Stimulated activated naive CD8-positive, alpha-beta T cell treated with anti-CD3 and anti-CD28 coated beads, Interleukin-15, amount 100 ng/mL, for 72 hours (primary cell): ENCODE measurements at regions not wholly inside any gene's neighbourhood (a gene's known extent, or its start where the extent isn't known, plus 50 kb on each side); places are given as distances from the start of the nearest gene placed in this dataset.

ENCODE experiments used
- ATAC-seq: fragments of 150-1000 bp; cut with Tn5 transposase; 2 replicates; pipeline ENCODE4 v1.10.0; 2021; ENCODE audit warnings: mild to moderate bottlenecking, moderate library complexity
- DNase-seq, 2 donors: peaks; one replicate each; pipeline ENCODE4 v3.0.0; 2021 to 2022
- H3K27ac Mint-ChIP-seq, 2 donors: one replicate each; pipeline ENCODE4 v1.8.0; 2022; ENCODE audit warnings: mild to moderate bottlenecking in 2 of 2, mixed read lengths in 2 of 2, moderate library complexity in 2 of 2
- H3K27me3 Mint-ChIP-seq: one replicate; pipeline ENCODE4 v1.8.0; 2022; ENCODE audit warnings: mixed read lengths
- H3K4me1 Mint-ChIP-seq: one replicate; pipeline ENCODE4 v1.8.0; 2022; ENCODE audit warnings: mild to moderate bottlenecking, mixed read lengths
- H3K4me3 Mint-ChIP-seq, 2 donors: one replicate each; pipeline ENCODE4 v1.8.0; 2022; ENCODE audit warnings: mild to moderate bottlenecking in 2 of 2, mixed read lengths in 2 of 2, moderate library complexity in 1 of 2
- H3K9me3 Mint-ChIP-seq, 2 donors: one replicate each; pipeline ENCODE4 v1.8.0; 2022; ENCODE audit warnings: mixed read lengths in 2 of 2

DNA sequence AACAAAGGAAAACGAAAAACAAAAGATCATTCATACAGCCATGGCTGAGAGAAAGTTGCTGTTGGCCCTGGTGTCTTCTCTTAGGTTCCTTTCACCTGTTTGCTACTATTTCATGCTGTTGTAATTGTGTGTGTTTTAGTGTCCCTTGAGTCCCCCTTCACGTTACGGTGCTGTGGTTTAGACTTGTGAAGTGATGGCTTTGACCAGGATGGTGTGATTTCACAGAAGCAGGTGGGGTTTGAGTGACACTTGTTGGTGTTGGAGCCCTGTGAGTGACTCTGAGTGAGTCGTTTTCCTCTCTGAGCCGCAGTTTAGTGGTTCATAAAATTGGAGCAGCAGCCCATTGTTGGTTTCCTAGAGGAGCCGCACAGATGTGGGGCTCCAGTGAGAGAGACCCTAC is 635.4 kb downstream of the VRK1 start:
- DNase-seq (no peak), ATAC-seq (no peak)
- Mint-ChIP-seq H3K4me1 (peaks cover 5% of the 10 kb centered on the region), H3K27ac (no peak overlapping the region), H3K9me3 (peaks cover 0 to 19% of the 10 kb centered on the region in 2 donors), H3K27me3 (no peaks in the 10 kb centered on the region), H3K4me3 (no peak overlapping the region)

DNA sequence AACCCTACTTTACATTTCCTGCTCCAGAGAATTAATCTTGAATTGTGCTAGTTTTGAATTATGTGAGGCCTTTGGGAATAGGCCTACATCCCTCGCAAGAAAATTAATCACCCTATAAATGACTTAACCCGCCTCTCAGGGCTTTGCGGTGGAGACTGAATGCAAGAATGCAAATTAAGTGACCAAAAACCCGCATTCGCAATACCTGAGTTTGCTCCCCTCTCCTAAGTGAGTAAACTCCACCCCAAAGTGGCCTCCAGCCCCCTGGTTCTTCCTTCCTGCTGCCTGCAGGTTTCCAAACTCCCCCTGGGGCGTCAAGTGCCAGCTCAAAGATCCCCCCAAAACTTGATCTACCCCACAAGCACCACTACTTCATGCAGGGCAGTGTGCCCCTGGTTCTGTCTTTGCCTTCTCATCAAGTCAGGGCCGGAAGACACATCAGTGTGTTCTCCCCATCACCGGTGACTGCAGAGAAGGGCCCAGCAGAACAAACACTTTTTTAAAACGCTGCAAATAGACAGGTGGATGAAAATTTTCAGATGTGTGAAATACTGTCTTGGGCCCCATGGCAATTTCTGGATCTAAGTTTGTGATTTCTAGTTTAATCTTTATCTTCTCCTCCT is 644.7 kb downstream of the VRK1 start:
- ATAC-seq (peak; percentile 59), DNase-seq (no peak)
- Mint-ChIP-seq H3K4me1 (peaks cover 45% of the 10 kb centered on the region), H3K27me3 (no peaks in the 10 kb centered on the region), H3K27ac (peak overlapping the region; percentile 89 to 92), H3K9me3 (peaks cover 0 to 14% of the 10 kb centered on the region in 2 donors), H3K4me3 (peak overlapping the region; percentile 4 to 48)

DNA sequence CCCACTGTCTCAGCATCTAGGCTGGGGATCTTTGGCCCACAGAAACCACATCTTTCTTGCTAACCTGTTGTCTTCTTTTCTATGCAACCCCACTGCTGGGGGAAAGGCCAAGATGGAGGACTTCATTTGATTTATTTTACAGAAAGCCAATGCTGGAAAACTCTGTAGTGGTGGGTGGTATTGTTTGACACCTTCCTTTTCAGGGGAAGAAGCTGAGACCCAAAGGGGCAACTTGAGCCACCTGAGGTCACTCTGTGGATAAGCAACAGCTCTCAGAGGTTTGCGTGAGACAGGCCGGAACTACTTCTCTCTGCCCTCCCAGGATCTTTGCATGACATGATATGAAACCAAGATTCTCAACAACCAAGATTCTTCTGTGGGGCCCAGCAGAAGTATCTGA is 645.2 kb downstream of the VRK1 start:
- ATAC-seq (peak; percentile 88), DNase-seq (peak; percentile 23 to 52)

GRCh38 chr14:97443412-97443811 is 646.2 kb downstream of the VRK1 start:
- Mint-ChIP-seq H3K27ac (peak overlapping the region in 1 of 2 donors; percentile 67), H3K4me1 (peaks cover 45% of the 10 kb centered on the region), H3K27me3 (no peaks in the 10 kb centered on the region), H3K4me3 (no peak overlapping the region), H3K9me3 (peaks cover 0 to under 1% of the 10 kb centered on the region in 2 donors)
- ATAC-seq (no peak), DNase-seq (no peak)

More for the DNA sequence above, 645.2 kb downstream of the VRK1 start:
- Mint-ChIP-seq H3K4me1 (peaks cover 45% of the 10 kb centered on the region), H3K27me3 (no peaks in the 10 kb centered on the region), H3K4me3 (peak overlapping the region; percentile 4 to 48), H3K9me3 (peaks cover 0 to 11% of the 10 kb centered on the region in 2 donors), H3K27ac (peak overlapping the region; percentile 89 to 92)

GRCh38 chr14:97444248-97444647 is 647.1 kb downstream of the VRK1 start:
- peaks cover 45% of the 10 kb centered on the region for H3K4me1 Mint-ChIP-seq
- no peaks in the 10 kb centered on the region for H3K27me3 Mint-ChIP-seq
- H3K27ac Mint-ChIP-seq, result no peak overlapping the region

GRCh38 chr14:97445367-97445766 is 648.2 kb downstream of the VRK1 start:
- no peak for DNase-seq
- H3K27me3 Mint-ChIP-seq, result no peaks in the 10 kb centered on the region
- no peak overlapping the region for H3K27ac Mint-ChIP-seq
- H3K4me3 Mint-ChIP-seq, result no peak overlapping the region
- ATAC-seq, result no peak
- no peaks in the 10 kb centered on the region for H3K9me3 Mint-ChIP-seq
- peaks cover 39% of the 10 kb centered on the region for H3K4me1 Mint-ChIP-seq

More at GRCh38 chr14:97444248-97444647, 647.1 kb downstream of the VRK1 start:
- no peak for ATAC-seq
- Mint-ChIP-seq H3K9me3 (no peaks in the 10 kb centered on the region), H3K4me3 (no peak overlapping the region)
- DNase-seq, result no peak

- no peaks in the 10 kb centered on the region for H3K9me3 Mint-ChIP-seq
- H3K27me3 Mint-ChIP-seq, result no peaks in the 10 kb centered on the region
- ATAC-seq, result peak; percentile 47
- H3K27ac Mint-ChIP-seq, result peak overlapping the region in 1 of 2 donors; percentile 85
- H3K4me1 Mint-ChIP-seq, result peaks cover 39% of the 10 kb centered on the region
- DNase-seq, result peak in 1 of 2 donors; percentile 37
- no peak overlapping the region for H3K4me3 Mint-ChIP-seq
Measured at GRCh38 chr14:97446087-97446486, 648.9 kb downstream of the VRK1 start.

GRCh38 chr14:97452314-97452713 is 655.1 kb downstream of the VRK1 start:
- H3K4me3 Mint-ChIP-seq, result no peak overlapping the region
- no peak for ATAC-seq
- no peak for DNase-seq
- no peaks in the 10 kb centered on the region for H3K27me3 Mint-ChIP-seq
- peaks cover 25% of the 10 kb centered on the region for H3K4me1 Mint-ChIP-seq
- no peak overlapping the region for H3K27ac Mint-ChIP-seq
- no peaks in the 10 kb centered on the region for H3K9me3 Mint-ChIP-seq

DNA sequence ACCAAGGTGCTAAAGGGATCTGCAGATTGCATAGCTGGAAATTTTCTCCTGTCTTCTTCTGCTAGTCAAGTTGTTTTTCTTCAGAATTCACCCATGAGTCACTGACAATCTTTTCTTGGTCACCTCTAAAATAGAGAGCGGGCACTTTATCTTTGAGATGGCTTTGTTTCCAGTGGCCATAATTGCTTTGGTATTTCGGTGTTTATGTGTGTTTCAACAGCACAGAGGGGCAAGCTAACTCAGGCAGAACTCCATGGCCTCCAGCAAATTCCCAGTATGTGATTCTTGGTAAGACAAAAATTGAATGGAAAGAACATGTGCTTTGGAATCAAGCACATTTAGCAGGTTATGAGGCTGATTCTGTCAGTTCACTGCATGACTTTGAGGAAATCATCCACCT is 656.8 kb downstream of the VRK1 start:
- Mint-ChIP-seq H3K9me3 (no peaks in the 10 kb centered on the region), H3K4me3 (no peak overlapping the region), H3K27ac (no peak overlapping the region), H3K4me1 (peaks cover 41% of the 10 kb centered on the region), H3K27me3 (no peaks in the 10 kb centered on the region)
- DNase-seq (no peak), ATAC-seq (no peak)

DNA sequence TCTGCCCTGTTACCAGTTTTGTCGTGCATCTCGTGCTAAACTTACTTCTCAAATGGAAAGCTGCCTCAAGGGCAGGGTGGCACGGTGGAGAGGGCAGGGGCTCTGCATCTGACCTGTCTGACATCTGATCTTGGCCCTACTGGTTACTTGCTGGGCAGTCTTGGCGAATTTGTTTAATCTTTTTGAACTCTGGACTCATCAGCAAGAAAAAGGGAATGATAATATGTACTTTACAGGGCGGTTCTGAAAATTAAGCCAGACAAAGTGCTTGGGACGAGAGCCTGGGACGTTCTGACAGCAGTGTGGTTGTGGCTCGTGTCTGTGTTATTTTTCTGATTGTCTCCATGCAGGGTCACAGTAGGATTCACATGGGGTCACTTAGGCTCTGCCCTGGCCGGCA is 659.3 kb downstream of the VRK1 start:
- no peaks in the 10 kb centered on the region for H3K27me3 Mint-ChIP-seq
- H3K4me3 Mint-ChIP-seq, result peak overlapping the region; percentile 97
- peaks cover 57% of the 10 kb centered on the region for H3K4me1 Mint-ChIP-seq
- H3K27ac Mint-ChIP-seq, result peak overlapping the region; percentile 99 to 100
- DNase-seq (no peak), ATAC-seq (no peak)
- H3K9me3 Mint-ChIP-seq, result peaks cover 2 to 3% of the 10 kb centered on the region in 2 donors

GRCh38 chr14:97456958-97457357 is 659.8 kb downstream of the VRK1 start:
- H3K9me3 Mint-ChIP-seq, result peaks cover 7% of the 10 kb centered on the region in 2 donors
- H3K27ac Mint-ChIP-seq, result peak overlapping the region; percentile 99 to 100
- H3K4me3 Mint-ChIP-seq, result peak overlapping the region; percentile 97
- peak; percentile 70 to 84 for DNase-seq
- H3K4me1 Mint-ChIP-seq, result peaks cover 57% of the 10 kb centered on the region
- ATAC-seq, result peak; percentile 93
- H3K27me3 Mint-ChIP-seq, result no peaks in the 10 kb centered on the region

- Mint-ChIP-seq H3K4me3 (peak overlapping the region; percentile 97), H3K27me3 (no peaks in the 10 kb centered on the region), H3K9me3 (peaks cover 12 to 14% of the 10 kb centered on the region in 2 donors), H3K4me1 (peaks cover 57% of the 10 kb centered on the region), H3K27ac (peak overlapping the region; percentile 99 to 100)
- DNase-seq (no peak), ATAC-seq (no peak)
Measured at GRCh38 chr14:97457575-97458085, 660.4 kb downstream of the VRK1 start.

DNA sequence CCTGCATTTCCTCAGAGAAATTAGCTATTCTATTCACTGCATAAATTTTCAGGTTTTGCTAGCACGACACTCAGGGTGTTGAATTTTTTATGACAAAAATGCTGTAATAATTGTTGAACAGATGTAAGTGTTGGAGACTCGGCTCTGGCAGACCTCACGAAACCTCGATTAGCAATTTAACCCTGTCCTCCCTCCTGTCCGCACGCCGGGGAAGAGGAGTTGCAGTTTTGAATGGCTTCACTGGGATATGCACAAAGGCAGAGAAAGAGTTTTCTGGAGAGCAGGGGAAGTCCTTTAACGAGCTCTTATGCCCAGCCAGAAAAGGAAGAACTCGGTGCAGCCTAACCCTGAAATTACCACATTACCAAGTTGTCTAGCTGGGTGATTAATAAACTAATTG is 661.1 kb downstream of the VRK1 start:
- H3K27ac Mint-ChIP-seq, result peak overlapping the region; percentile 99 to 100
- no peaks in the 10 kb centered on the region for H3K27me3 Mint-ChIP-seq
- peaks cover 57% of the 10 kb centered on the region for H3K4me1 Mint-ChIP-seq
- ATAC-seq (no peak), DNase-seq (no peak)
- H3K9me3 Mint-ChIP-seq, result peaks cover 18 to 20% of the 10 kb centered on the region in 2 donors
- peak overlapping the region; percentile 97 for H3K4me3 Mint-ChIP-seq

GRCh38 chr14:97458661-97459579 is 661.7 kb downstream of the VRK1 start:
- Mint-ChIP-seq H3K9me3 (peaks cover 20 to 23% of the 10 kb centered on the region in 2 donors), H3K27ac (peak overlapping the region; percentile 99 to 100), H3K4me3 (peak overlapping the region; percentile 97), H3K27me3 (no peaks in the 10 kb centered on the region), H3K4me1 (peaks cover 57% of the 10 kb centered on the region)
- ATAC-seq, result peak; percentile 82
- peak; percentile 76 to 86 for DNase-seq

- Mint-ChIP-seq H3K9me3 (peaks cover 32 to 33% of the 10 kb centered on the region in 2 donors), H3K27ac (no peak overlapping the region), H3K27me3 (no peaks in the 10 kb centered on the region), H3K4me1 (peaks cover 35% of the 10 kb centered on the region), H3K4me3 (no peak overlapping the region)
- DNase-seq (no peak), ATAC-seq (no peak)
Measured at GRCh38 chr14:97462081-97462480, 664.9 kb downstream of the VRK1 start.

DNA sequence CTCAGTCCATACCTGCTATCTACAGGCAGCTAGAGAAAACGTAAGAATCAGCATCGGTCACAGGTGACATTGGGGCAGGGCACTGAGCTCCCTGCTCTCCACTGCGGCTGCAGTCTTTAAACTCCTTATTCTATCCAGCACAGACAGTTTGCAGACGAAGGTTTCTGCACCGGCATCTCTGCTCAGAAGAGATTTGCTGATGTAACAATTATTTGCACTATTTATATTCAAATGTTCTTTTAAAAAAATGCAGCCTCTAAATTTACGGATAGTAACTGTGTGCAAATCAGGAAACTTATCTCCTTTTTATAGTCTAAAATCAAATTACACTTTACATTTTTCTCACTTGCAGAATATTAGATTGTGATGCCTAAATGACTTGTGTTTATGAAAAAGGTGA is 671.0 kb downstream of the VRK1 start:
- no peak overlapping the region for H3K27ac Mint-ChIP-seq
- H3K9me3 Mint-ChIP-seq, result peaks cover 12 to 15% of the 10 kb centered on the region in 2 donors
- no peaks in the 10 kb centered on the region for H3K4me1 Mint-ChIP-seq
- H3K4me3 Mint-ChIP-seq, result no peak overlapping the region
- DNase-seq (no peak), ATAC-seq (no peak)
- H3K27me3 Mint-ChIP-seq, result no peaks in the 10 kb centered on the region
